KBM-7 (cell line): ENCODE measurements at regions not wholly inside any gene's neighbourhood (a gene's known extent, or its start where the extent isn't known, plus 50 kb on each side); places are given as distances from the start of the nearest gene placed in this dataset.
"Not testable (repeated sequence)": the region's sequence is repeated elsewhere in the genome, so short reads cannot be mapped to it uniquely, and the experiment has no call there.

Experiments
- DNase-seq: peaks from one replicate; pipeline ENCODE4 v3.0.0-alpha.2; 2015
- in situ Hi-C: fragments of 300-500 bp; cut with MboI; formaldehyde crosslinking; loops from 2 replicates; pipeline ENCODE4 v1.14.3; 2020; ENCODE audit warnings: low sequenced_read_pairs, low pct_unique_long_range_greater_than_20kb, mixed read lengths

DNA sequence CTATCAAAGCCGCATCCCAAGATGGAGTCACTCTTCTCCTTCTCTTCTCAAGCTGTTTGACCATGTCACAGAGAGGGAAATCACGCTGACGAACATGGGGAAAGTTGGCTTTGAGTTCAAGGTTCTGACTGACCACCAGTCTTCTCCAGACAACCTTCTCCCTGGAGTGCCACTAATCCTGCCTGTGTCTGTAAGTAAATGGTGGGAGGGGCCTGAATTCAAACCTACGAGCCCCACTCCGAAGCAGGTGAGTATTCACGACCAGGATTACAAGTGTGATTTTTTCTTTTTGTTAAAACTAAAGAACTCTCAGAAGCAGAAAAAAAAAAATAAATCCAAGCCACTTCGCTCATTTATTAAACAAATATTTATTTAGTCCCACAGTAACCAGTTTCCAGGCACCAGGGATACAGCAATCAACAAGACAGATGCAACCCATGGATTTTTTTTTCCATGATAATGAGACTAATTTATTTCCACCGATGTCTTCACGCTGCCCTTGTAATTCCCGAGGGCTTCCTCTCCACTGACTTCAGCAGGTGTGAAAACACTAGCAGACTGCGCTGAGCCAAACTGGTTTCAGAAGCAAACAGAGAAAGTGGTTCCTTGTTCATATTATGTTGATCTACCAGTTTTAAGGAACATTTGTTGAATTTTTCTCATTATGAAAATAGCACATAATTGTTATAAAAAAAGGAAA is 206.0 kb upstream of the NBPF12 start:
- DNase-seq, in situ Hi-C loops: not testable (repeated sequence)

DNA sequence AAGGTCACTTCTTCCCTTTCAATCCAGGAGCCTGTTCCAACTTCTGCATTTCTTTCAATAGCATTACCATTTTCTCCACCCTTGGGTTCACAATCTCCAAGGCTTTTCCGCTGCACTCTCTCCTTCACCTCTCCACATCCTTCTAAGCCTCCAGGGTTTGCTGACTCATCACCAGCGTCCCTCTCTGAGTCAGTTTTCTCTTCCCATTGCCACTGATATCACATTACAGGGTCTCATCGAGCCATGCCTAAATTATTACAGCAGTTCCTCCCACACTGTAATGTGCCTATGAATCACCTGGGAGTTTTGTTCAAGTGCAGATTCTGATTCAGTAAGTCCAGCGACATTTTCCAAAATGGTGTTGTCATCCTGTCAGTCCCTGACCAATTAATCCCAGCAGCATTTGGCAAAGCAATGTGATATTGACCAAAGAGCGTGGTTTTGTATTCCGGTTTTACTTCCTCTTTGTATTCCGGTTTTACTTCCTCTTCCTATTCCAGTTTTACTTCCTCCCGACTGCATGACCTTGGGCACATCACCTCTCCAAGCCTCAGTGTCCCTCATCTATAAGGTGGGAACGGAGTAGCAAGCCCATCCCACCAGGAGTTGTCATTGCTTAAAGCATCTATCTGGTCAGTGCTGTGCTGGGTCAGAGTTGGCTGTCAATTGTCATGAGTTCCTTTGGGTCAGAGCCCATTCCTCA is 208.3 kb upstream of the NBPF12 start:
- in situ Hi-C loops, DNase-seq: not testable (repeated sequence)

DNA sequence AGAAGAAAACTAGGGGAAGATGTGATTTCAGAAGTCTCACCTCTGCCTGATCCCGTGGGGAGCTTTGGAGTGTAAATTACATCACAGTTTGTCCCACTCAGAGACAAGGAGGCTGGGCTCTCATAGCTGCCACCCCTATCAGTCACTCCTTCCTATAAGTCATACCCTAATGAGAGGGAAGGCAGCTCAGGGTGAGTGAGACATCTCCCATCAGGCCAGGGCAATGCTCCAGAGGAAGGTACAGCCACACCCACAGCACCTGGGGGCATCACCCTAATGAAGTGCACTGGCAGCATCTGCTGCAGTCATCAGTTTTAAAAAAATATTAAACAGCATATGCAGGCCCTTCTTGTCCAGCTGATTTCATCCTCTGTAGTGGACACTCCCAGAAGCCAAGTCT is 223.1 kb upstream of the NBPF12 start:
- in situ Hi-C loops, DNase-seq: not testable (repeated sequence)

DNA sequence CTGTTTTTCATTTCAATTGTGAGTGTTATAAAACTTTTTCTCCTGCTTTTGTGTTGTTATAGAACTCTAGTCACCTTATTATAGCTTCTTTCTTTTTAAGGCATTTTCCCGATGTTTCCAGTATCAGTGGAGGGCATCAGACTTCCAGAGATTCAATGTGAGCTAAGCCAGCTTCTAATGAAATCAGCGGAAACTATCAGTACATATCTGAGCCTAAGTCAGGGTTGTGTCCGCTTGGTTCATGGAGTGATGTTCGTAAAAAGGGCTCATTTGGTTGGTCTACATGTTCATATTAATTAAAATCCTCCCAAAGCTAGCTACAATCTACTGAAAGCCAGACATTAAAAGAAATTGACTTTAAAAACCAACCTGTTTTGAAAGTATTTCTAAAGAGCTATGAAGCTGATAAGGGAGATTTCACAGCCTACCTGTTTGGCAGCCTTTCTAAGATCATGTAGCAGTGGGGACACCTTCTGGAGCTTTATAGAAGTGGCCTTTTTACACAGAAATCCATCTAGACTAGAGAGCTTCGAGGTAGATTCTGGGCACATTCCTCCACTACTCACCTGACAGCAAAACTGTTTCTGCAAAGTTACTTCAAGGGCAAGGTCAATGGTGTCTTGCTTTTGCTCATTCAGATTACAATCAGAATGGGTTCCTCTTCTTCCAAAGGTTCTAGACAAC is 227.1 kb upstream of the NBPF12 start:
- in situ Hi-C loops = not testable (repeated sequence)

DNA sequence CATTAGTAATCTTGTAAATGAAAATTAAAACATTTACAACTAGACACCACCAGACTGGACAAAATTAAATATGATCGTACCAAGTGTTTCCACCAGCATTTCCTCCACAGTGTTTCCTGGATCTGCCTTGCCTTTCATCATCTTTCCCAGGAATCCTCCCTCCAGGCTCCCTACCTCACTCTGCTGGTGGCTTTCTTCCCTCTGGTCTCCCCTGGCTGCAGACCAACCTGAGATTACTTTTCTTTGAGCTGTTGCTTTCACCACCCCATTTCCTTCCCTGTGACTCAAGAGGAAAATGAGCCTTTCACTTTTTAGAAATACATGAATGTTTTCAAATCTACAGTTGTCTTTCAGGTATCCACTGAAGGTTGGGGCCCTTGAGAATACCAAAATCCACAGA is 228.8 kb upstream of the NBPF12 start:
- in situ Hi-C loops, DNase-seq: not testable (repeated sequence)

More for the DNA sequence above, 227.1 kb upstream of the NBPF12 start:
- DNase-seq = peak; percentile 6

DNA sequence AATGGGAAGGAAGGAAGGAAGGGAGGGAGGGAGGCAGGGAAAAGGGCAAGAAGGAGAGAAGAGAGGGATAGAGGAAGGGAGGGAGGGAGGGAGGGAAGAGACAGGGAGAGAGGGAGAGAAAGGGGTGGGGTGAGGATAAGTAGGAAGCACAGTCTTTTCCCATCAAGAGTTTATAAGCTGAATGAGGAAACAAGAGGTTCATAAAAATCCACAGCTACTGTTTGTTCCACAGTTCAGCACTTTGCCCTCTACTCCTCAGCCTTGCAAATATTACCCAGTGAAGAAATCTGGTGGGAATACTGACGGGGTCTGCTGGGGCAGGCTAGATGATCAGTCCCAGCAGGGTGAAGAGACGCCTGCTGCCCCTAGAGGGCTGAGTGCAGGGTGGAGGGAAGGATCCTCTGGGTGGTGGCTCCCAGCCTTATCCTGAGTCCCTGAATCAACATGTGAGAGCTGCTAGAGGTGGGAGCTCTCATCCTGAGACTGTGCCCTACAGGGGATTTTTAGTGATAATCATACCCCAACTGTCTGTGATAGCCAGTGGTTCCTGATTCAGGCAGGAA is 233.9 kb upstream of the NBPF12 start:
- in situ Hi-C loops, DNase-seq: not testable (repeated sequence)

DNA sequence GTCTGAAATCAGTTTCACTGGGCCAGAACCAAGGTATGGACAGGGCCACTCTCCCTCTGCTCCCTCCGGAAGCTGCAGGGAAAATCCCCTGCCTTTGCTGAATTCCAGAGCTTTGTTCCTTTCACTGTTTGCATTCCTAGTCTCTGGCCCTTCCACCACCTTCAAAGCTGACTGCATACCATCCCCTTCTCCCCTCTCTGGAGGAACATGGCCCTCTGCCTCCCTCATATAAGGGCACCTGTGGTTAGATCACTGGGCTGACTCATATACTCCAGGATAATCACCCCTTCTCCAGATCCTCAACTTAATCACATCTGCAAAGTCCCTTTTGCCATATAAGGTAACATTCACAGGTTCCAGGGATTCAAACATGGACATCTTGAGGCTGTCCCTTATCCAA is 236.8 kb upstream of the NBPF12 start:
- in situ Hi-C loops, DNase-seq: not testable (repeated sequence)

DNA sequence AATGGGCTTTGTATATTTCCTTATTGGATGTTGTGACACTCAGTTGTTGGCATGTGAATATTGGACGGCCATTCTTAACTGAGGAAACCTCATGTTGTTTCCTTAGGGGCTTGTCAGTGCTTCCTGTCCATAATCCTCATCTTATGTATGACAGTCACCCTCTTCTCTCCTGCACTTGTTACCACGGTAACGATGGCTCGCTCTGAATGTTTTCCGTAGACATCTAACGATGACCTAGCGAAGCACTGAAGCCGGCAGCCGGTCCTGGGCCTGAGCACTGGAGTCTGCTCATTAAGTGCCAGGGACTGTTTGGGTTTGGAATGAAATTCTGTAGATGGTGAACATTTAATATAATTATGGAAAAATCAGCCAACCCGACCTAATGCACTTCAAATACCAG is 242.7 kb upstream of the NBPF12 start:
- in situ Hi-C loops, DNase-seq: not testable (repeated sequence)

DNA sequence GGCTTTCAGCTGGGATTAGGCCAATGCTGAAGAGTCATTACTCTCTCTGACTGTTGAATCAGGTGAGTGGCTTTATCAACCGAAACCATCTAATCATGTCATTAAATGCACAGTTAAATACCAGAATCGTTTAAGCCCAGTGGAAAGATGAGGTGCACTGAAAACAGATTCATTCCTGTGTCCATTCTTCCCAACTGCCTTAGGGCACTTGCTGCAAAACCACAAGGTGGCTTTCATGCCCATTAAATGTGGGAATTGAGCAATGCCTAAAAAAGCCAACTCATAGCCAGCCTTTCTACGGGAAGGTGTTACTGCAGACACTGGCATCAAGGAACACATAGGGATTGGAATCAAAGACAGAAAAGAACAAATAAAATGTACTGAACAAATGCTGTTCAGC is 246.3 kb upstream of the NBPF12 start:
- in situ Hi-C loops, DNase-seq: not testable (repeated sequence)

DNA sequence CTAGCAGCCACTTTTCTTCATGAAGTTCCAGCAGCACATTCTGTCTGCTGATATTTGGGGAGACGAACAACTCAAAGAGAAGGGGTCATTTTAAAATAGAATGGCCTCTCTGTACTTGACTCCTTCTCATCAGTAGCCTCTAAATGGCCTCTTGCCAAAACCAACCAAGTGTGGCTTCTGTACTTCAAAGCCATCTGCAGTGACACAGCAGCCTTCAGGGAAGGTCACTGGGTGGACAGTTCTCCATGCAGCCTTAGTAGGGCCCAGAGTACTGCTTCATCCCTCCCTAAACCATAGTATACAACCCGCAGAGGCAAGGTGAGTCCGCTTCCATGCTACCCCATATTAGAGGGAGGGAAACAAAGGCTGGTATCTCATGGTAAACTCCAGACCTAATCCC is 249.2 kb upstream of the NBPF12 start:
- DNase-seq, in situ Hi-C loops: not testable (repeated sequence)

DNA sequence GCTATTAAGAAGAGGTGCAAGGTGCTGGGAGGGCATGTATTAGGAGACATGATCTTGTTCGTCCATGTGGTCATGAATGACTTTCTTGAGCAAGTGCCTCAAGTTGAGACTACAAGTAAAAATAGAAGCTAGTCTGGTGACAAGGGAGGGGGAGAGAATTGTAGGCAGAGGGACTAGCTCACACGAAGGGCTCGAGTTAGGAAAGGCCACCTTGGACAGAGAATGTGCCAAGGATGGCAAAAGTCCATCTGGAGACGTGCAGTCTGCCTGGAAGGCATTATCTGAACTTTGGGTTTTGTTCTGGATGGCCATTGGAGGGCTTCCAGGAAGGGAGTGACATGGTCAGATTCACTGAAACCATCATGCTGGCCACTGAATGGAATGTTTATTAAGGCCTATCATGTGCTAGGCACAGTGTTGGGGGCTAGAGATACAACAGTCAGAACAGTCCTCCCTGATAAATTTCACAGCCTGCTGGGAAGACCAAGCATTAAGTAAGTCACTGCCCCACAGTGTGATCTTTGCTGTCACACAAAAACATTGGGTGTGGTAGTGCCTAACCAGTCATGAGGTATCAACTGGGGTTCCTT is 251.3 kb upstream of the NBPF12 start:
- DNase-seq, in situ Hi-C loops: not testable (repeated sequence)

DNA sequence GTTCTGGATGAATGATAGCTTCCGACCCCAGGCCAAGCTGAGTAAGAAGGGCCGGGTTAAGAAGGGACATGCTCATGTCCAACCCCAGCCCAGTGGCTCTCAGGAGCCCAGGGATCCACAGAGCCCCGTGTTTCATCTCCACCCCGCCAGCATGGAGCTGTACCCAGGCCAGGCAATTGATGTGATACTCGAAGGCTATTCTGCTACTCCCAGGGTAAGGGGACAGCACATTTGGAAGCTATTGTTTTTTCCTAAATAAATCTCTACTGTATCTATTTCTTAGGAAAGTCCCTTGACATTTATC is 255.0 kb upstream of the NBPF12 start:
- in situ Hi-C loops, DNase-seq: not testable (repeated sequence)

DNA sequence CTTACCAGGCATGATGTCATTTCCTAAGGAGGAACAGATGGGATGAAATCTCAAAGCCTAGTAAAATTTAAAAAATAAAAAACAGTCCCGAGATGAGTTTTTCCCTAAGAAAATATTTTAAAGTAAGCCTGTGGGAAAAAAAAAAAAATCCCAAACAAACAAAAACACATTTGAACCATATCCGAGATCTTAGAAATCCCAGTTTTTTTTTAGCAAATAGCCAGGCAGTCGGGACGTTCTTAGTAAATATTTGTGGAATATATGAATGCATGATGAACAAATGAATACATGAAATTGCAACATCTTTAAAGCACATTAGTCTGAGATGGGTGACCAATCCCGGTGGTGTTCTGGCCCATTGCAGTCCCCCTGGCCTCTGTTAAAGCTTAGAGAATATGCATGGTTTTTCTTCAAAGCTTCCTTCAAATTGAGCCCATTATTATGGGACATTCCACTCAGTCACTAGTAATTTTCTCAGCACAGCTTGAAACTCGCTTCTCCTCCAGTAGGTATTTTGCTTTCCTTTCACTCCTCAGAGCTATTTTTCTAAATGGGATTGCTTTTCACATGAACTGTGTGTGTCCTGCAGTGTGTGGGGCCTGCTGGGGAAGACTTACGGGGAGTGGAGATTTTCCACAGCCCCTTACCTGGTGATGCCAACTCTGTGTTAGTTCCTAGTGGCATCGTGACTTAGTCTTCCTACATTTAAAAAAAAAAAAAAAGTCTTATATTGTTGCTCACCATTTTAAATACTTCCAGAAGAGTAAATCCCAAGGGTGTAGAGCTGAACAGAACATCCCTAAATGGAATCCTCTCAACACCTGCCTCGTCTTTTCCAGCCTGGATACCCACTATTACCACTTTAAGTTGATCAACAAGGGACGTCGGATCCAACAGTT is 255.6 kb upstream of the NBPF12 start:
- in situ Hi-C loops, DNase-seq: not testable (repeated sequence)

DNA sequence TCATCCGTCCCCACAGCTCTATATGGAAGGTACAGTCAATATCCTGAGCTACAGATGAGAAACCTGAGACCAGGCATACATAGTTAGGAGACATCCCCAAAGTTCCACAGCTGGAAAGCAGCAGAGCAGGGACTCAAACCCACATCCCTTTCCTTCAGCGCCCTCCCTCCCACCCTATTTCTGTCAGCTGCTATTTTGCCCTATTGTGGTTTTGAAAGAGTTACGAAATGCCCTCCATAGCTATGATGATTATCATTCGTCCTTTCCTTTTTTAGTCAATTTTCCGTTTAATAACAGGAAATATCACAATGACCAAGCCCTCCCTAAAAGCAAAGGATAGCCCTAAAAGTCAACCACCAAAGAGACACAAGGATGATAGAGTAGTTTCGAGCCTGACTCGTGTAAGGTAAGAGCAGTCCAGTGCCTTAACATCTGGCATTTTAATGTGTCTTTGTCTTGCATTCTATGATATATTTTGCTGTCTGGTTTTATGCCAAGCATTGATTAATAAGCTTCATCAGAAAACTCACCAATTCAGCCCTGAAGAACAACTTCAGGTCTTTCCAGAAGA is 264.3 kb upstream of the NBPF12 start:
- DNase-seq = peak; percentile 38
- in situ Hi-C loops = not testable (repeated sequence)

DNA sequence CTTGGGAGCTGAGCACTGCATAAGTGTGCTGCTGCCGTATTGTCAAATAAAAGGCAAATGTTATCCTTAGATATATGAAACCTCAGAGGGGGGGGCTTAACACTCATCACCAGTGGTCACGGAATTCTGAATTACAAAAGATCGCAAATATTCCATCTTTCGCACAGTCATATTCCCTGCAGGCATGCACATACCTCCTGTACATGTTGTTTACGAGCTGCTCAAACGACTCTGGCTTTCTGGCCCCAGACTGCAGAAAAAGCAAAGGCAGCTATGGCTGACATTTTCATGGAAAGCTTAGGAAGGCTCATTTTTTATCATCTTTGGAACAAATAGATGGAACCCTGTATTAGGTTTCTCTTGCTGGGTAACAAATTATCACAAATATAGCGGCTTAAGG is 265.5 kb upstream of the NBPF12 start:
- DNase-seq, in situ Hi-C loops: not testable (repeated sequence)

DNA sequence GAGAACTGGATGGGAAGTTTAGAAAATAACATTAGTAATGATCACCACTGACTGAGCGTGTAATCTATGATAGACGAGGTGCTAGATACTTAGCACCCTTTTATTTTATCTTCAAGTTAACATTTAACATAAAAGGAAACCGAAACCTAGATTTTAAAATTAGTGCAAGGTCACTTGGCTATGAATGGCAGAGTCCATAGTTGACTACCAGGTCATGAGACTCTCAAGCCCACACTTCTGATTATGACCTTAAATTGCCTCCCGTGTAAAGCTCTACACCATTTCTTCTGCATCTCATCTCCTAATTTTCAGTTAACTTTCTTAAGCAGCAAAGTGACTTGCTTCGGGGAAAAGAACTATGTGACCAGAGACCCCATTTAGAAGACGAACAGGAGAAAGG is 266.5 kb upstream of the NBPF12 start:
- in situ Hi-C loops, DNase-seq: not testable (repeated sequence)

DNA sequence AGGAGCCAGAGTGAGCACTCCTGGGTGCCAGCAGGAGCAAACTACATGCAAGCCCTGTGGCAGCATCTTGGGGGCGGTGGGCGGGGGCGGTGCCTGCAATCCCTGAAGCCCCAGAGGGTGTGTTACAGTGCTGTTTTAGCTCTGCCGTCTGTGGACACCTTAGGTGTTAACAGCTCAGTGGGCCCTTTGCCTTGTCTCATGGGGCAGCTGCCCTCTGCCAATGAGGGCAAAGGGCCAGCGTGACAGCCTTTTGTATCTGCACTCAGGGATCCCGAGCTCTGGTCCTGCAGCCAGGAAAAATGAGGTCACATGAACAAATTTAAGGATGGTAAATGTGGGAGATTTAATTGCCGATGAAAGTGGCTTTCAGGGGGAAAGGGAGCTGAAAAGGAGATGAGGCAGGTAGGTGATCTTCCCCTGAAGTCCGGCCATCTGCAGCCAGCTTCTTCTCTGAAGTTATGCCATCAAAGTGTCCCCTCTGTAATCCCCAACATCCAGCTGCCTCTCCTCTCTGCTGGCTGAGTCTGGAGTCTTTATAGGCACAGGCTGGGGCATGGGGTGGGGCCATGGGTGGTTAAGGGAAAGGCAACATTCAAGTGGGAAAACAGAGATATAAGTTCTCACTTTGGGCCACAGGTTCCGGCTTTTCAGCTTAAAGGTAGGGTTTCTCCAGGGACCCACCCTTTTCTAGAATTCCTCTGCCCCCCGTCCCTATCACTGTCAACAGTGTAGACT is 267.1 kb upstream of the NBPF12 start:
- in situ Hi-C loops, DNase-seq: not testable (repeated sequence)

DNA sequence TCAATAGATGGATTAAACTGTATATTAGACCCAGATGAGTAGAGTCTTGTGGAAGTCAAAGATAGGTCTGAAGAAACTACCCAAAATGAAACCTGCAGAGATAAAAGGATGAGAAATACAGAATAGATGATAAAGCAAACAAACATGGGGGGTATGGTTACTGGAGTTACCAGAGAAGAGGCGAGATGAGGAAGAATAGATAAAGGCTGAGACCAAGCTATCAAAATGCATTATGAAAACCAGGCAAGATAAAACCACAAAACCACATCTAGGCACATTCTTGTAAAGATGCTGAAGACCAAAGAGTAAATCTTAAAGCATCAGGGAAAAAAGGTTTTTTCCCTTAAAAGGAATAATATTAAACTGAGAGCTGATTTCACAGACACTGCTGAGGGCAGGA is 271.8 kb upstream of the NBPF12 start:
- in situ Hi-C loops, DNase-seq: not testable (repeated sequence)
